ENCODE measurements at regions not wholly inside any gene's neighbourhood (a gene's known extent, or its start where the extent isn't known, plus 50 kb on each side); places are given as distances from the start of the nearest gene placed in this dataset.

DNA sequence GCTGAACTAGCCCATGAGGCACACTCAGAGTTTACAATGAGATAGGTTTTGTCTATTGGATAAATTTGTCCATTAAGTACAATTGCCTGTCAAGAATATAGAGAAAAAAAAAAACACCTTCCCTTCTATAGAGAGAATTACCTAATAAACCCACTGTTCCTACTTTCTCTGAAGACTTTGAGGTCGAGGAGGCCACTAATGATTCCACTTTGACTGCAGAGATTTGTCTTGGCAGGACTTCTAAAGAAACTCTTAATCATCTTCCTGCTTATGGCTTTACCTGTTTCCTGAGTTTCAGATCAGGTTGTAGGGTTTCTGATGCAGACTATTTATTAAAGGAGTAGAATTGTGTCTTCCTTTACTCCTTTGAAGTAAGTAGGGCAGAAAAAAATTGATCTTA, 342.4 kb upstream of the KCNMB2 start:
- no peak for DNase-seq (ENCODE audit: low read depth)
- TF ChIP-seq, protein P1, sequence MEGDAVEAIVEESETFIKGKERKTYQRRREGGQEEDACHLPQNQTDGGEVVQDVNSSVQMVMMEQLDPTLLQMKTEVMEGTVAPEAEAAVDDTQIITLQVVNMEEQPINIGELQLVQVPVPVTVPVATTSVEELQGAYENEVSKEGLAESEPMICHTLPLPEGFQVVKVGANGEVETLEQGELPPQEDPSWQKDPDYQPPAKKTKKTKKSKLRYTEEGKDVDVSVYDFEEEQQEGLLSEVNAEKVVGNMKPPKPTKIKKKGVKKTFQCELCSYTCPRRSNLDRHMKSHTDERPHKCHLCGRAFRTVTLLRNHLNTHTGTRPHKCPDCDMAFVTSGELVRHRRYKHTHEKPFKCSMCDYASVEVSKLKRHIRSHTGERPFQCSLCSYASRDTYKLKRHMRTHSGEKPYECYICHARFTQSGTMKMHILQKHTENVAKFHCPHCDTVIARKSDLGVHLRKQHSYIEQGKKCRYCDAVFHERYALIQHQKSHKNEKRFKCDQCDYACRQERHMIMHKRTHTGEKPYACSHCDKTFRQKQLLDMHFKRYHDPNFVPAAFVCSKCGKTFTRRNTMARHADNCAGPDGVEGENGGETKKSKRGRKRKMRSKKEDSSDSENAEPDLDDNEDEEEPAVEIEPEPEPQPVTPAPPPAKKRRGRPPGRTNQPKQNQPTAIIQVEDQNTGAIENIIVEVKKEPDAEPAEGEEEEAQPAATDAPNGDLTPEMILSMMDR (conservative IDR thresholded peaks at IDR 0.05; ENCODE audit: low read depth, low read length) = no peak
- no peak overlapping the region for H3K4me3 ChIP-seq (ENCODE audit: low read length)

DNA sequence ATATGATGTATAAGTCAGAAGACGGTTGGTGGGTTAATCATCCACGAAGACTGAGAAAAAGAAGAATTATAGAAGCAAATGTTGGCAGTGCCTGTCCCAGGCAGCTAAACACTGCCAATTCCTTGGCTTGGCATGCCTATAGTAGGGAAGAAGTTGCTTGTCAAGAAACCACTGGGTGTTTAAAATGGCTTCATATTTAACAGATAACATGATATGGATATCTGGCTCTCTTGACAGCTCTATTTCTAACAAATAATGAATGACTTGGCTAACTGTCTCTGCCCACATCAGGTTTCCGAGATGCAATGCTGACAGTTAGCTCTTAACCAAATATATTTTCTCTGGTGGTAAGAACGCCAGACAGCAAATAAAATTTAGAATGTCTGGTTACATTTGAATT, 341.7 kb upstream of the KCNMB2 start:
- DNase-seq (ENCODE audit: low read depth) = no peak
- TF ChIP-seq, protein P1 (conservative IDR thresholded peaks at IDR 0.05; ENCODE audit: low read depth, low read length) = no peak
- no peak overlapping the region for H3K4me3 ChIP-seq (ENCODE audit: low read length)

DNA sequence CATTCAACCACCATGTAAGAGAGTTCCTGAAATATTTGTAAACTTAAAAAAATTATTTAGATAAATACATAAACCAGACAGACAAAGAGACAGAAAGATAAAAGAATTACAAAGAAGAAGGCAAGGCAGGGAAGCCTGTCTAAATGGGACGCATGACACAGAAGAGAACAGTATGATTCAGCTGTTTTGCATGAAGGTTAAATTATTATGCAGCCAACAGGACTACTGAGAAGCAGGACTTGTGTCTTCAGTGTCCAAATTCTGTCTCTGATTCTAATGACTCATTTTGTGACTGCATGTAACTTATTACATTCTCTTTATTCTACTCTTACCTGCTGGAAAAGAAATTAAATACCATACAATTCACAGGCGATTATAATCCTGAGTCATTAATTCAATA, 340.4 kb upstream of the KCNMB2 start:
- no peak for DNase-seq (ENCODE audit: low read depth)
- TF ChIP-seq, protein P1 (conservative IDR thresholded peaks at IDR 0.05; ENCODE audit: low read depth, low read length) = no peak
- H3K4me3 ChIP-seq (ENCODE audit: low read length) = no peak overlapping the region

DNA sequence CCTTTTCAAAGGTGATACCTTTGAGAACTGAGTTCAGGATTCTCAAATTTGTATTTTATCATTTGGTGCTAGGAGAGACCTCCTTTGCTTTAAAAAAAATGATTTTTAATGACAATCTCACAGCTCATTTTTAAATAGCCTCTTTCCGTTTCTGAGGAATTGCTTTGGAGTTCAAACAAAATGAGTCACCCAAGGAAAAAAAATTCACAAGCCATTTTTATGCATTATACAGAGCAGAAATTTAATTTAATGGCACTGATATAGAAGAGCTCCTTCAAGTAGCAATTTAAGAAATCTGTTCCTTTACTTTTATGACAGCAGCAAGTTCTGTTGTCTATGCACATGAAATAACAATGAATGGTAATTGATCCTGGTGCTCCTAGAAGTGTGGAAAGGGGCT, 337.9 kb upstream of the KCNMB2 start:
- TF ChIP-seq, protein P1 (conservative IDR thresholded peaks at IDR 0.05; ENCODE audit: low read depth, low read length) = no peak
- no peak for DNase-seq (ENCODE audit: low read depth)
- no peak overlapping the region for H3K4me3 ChIP-seq (ENCODE audit: low read length)

DNA sequence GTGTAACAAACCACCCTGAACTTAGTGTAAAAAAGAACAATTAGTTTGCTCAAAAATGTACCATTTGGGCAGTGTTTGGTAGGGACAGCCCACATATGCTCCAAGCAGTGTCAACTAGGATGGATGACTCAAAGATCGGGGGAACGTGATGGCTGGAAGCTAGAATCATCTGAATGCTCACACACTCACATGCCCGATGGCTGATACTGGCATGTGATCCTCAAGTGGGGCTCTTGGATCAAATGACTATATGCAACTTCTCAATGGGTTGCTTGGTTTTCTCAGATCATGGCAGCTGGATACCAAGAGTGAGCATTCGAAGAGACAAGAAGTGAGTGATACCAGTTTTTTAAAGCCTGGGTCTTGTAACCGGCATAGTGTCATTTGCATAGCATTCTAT, 335.9 kb upstream of the KCNMB2 start:
- TF ChIP-seq, protein P1 (conservative IDR thresholded peaks at IDR 0.05; ENCODE audit: low read depth, low read length) = no peak
- no peak for DNase-seq (ENCODE audit: low read depth)
- H3K4me3 ChIP-seq (ENCODE audit: low read length) = no peak overlapping the region

DNA sequence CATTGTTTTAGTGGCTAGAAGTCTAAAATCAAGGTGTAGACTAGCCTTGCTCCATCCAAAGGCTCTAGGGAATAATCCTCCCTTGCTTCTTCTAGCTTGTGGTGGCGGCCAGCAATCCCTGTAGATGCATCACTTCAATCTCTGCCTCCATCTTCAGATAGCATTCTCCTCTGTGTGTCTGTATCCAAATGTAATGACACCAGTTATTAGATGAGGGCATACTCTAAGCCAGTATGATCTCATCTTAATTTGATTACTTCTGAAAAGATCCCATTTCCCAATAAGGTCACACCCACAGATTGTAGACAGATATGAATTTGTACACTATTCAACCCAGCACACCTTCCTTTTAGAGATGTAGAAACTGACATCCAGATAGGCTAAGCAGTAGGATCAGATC, 334.5 kb upstream of the KCNMB2 start:
- TF ChIP-seq, protein P1 (conservative IDR thresholded peaks at IDR 0.05; ENCODE audit: low read depth, low read length) = no peak
- no peak overlapping the region for H3K4me3 ChIP-seq (ENCODE audit: low read length)
- DNase-seq (ENCODE audit: low read depth) = no peak

DNA sequence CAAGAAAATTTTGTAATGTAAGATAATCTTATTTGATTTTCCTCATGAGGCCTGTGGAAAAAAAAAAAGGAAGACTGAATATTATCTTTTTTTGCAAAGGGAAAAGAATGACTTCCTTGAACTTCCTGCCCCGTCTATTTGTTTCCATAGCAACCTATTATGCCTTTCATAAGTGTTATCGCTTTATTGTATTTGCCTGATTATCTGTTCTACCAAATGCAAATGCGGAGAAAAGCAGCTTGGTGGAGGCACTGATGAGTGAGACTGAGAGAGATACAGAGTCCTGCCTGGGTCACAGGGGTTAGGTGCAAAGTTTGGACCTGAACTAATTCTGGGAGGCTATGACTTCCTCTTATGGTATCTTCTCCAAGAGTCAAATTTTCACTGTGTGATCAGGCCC, 334.0 kb upstream of the KCNMB2 start:
- DNase-seq (ENCODE audit: low read depth) = no peak

More for the DNA sequence above, 334.0 kb upstream of the KCNMB2 start:
- TF ChIP-seq, protein P1 (conservative IDR thresholded peaks at IDR 0.05; ENCODE audit: low read depth, low read length) = no peak
- H3K4me3 ChIP-seq (ENCODE audit: low read length) = no peak overlapping the region
